GM19328 (cell line): ENCODE measurements at regions not wholly inside any gene's neighbourhood (a gene's known extent, or its start where the extent isn't known, plus 50 kb on each side); places are given as distances from the start of the nearest gene placed in this dataset.

Experiments
- ATAC-seq: cut with Tn5 transposase; IDR thresholded peaks from one replicate; pipeline ENCODE4 v1.9.1; 2021; ENCODE audit warnings: mild to moderate bottlenecking, moderate library complexity; ENCODE audit not compliant: unreplicated experiment

DNA sequence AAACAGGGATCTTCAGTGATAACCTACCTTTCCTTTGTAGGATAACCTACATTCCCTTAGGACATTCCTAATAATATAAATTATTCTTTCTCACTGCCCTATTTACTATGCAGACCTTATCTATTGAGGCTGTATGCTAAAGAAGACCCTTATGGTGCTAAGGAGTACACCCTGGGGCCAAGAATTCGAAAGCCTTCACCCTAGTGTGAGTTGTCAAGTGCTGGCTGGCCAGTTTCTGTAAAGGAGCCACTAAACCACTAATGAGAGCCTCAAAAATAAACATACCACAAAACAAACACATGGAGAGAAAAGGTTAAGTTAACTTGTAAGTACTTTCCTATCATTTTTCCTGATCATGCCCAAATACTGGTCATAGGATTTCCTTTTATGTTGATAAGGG lies 315.0 kb upstream of the CAMK1G start:
- no peak for ATAC-seq

DNA sequence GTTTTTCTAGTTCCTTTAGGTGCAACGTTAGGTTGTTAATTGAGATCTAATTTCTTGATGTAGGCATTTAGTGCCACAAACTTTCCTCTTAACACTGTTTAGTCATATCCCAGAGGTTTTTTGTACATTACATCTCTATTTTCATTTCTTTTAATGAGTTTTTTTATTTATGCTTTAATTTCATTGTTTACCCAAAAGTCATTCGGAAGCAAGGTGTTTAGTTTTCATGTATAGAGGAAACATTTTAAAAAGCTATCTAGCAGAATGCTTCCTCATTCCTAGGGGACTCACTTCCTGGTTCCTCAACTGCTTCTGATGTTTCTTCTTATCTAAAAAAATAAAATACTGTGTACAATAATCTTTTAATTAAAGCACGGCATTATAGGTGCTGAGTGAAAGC lies 307.2 kb upstream of the CAMK1G start:
- ATAC-seq = no peak

DNA sequence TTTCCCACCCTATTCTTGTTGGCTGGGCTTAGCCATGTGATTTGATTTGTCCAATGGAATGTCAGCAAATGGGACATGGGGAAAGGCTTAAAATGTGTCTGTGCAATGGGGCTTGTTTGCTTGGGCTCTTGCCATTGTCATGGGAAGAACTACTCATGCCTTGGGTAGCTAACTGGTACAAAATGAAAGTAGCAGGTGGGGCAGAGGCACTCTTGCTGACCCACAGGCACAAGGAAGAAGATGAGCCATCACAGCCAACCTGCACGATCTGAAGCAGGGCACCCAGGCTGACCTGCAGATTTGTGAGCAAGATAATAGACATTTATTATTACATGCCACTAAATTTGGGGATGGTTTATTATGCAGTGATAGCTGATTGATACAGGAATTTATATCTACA lies 305.9 kb upstream of the CAMK1G start:
- ATAC-seq = no peak

DNA sequence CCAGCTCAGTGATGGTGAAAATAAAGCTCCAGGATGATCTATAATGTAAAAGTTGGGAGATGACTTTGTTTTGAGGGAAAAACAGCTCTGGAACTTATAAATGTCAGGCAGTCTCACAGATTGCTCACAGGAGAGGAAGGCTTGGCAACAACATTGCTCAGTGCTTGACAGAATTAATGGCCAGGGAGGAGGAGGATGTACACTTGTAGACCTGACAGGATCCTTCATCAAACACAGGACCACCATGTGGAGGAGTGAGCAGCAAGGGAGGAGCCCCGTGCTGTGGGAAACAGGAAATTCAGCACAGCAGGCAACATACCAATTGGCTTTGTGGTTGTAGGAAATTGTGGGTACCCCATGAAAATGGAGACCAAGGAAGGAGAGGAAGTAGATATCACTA lies 291.8 kb upstream of the CAMK1G start:
- no peak for ATAC-seq

DNA sequence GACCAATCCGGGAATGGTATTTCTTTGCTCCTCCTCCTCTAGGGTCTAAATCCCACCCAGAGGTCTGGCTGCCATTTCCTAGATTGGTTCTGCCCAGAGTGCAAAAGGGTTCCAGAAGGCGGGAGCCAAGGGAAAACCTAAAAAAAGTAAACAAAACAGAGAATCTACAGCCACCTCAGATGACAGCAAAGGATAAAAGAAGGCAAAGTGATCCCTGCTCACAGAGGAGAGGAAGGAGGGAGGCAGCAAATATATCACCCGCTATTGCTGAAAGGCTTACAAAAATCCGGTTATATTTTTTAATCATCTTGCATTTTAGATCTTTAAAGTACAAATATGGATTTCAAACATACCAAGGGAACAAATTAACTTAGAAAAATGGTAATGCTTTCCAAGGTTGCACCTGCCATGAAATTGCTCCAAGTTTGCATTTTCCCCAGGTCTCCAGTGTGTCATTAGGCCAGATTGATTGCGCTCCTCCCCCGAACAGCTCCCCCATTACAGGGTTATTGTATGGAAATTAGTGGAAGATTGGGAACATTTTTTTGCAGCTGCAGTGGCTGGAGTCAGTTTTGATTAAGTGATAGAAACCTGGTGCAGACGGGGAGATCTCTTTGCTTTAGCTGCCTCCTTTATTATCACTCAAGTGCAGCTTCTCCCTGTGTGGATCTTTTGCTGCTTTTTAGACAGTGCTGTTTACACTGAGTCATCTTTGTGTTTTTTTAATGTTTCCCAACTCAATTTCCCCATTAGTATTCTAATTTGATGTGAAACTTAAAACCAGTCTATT lies 280.5 kb upstream of the CAMK1G start:
- no peak for ATAC-seq

DNA sequence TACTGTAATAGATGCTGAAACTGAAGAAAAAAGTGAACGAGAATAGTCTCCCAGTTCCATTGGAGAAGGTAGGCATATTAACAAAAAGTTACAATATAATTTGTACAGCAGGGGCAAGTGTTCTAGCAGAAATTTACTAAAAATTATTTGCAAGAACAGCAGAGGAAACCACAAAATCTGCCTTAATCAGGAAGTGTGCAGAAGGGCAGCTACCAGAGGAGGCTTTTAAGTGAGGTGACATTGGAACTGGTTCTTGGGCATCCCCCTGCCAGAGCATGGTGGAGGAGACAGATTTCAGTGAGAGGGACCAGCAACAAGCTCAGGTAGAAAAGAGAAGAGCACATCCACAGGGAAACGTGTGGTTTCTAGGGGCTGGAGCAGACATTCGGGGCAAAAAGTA lies 279.3 kb upstream of the CAMK1G start:
- no peak for ATAC-seq

DNA sequence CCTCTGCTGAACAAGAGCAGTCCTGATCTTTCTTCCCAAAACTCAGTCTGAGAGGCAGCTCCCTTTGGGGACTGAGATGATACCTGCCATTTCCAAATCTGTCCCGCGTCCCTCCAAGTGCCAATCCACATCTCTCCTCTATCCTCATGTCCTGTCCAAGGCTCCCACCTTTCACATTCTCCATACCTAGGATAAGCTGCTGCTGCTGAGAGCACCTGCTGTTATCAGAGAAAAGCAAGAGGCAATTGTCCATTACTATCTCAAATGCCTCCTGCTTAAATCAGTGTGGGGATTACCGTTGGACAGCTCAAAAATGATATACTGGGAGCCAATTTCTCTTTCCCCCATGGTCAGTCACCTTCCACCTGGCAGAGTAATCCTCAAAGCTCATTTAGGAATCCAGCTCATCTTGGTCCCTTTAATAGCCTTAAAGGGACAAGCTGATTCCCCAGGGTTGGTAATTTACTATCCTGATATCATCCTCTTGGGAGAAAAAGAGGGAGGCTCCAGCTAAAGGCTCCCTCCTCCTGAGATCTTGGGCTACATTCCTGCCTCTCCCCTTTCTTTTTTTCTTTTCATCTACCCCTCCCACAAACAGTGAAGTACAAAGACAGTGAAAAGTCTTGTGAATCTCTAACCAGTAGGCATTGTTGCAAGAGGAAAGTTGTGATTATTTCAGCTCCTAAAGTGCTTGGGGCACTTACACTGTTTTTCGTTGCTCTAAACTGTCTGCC lies 278.1 kb upstream of the CAMK1G start:
- ATAC-seq = no peak

DNA sequence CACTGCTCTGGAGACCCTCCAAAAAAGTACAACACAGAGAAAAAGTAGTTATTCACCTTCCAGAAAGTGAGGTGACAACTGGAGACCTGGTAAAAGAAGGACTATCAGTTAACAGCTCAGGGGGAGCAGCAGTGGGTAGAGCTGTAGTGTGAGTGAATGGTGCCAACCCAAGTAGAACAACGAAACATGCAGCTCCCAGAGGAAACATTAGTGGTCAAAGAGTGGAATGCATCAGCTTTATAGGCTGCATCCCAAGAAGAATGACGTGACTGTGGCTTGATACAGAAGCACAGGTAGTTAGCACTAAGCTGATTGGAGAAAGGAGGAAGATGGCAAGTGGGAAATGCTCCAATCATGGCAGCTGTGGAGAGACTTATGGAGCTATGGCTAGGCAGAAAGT lies 275.7 kb upstream of the CAMK1G start:
- no peak for ATAC-seq

DNA sequence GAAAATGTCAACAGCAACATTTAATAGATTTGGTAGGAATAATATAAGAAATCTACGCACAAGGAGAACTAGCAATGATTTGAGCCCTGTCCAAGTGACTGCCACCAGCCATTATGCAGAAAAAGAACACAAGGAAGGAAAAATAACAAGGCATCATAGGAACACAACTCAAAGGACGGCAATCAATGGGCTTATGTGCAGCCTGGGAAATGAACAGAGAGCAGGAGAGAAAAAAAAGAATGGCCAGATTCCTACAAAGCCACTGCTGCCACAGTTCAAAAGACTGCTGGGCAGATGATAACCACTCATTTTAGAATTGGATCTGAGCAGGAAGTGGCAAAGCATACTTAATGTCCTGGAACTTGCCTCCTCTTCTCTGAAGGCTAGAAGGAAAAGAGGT lies 274.3 kb upstream of the CAMK1G start:
- no peak for ATAC-seq

DNA sequence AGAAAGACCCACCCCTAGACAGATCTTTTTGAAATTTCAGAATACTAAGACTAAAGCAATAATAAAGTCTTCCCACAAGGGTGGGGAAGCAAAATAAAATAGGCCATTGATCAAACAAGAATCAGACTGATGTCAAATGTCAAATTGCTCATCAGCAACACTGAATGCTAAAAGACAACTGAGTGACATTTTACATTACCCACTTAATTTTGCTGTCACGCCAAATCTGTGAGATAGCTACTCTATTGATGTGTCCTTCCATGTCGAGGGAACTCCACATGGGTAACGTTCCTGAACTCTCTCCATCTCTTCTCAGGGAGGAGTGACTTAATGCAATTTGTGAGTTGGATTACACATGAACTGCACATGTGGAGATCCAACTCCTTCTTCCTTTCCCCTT lies 271.7 kb upstream of the CAMK1G start:
- no peak for ATAC-seq

DNA sequence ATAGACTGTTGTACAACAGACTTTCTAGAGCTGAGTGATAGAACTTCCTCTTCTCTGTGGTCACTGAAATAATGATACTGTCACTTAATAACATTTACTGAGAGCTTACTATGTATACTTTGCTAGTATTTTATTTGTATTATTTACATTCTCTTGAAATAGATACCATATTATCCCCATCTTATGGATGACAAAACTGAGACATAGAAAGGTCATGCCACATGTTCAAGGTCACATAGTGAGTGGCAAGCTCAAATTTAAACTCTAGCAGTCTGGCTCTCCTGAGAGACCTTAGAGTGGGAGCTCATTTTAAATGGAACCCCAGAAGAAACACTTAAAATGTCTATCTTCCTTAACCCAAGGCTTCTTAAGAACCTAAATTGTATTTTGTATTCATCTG lies 266.6 kb upstream of the CAMK1G start:
- no peak for ATAC-seq

DNA sequence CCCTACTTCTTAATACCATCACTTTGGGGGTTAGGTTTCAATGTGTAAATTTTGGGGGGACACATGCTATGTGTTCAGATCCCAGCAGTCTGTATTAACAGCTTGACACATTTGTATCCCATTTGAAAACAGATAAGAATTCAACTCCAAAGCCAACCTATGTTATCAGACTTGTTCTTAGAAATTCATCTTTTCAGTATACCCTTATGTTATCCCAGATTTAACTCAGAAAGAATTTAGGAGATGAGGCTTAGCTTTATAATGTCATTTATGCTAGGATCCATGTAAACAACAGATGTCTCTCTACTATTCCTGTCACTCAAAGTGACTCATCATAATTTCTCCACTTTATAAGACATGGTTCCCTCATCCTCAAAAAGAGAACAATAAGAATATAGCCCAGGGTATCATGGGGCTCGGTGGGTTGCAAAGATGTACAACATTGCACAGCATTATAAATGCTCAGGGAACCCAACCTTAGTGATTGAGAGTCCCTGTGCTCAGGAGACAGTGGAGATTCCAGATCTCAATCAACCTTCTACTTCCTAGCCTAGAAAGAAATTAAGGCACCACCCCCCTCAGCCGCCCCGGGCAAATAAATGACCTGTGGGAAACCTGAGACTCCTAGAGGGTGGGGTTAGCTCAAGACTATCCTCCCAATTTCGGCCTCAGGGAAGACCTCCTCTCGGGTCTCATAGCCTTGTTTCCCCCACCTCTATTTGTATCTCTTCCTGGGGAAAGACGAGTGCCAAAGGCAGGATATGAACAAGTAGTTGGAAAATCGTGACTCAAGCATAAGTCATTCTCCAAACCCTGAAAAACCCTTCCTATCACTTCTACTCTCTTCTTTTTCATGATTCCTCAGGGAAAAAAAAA lies 265.1 kb upstream of the CAMK1G start:
- no peak for ATAC-seq

DNA sequence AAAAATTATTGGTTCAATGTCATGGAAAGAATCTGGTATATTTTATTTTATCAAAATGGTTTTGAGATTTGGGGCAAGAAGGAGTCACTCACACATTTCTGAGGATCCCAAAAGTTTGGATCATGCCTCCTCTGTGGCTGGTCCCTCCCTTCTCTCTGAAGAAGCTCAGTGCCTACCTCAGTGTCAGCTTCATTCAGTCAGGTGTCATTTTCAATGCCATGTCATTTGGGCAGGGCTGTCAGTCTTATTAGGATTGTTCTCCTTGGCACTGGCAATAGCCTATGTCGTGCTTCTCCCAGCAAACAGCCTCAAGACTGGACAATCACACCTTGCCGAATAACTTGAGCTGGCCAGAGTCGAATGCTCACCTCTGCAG lies 264.5 kb upstream of the CAMK1G start:
- ATAC-seq = no peak

DNA sequence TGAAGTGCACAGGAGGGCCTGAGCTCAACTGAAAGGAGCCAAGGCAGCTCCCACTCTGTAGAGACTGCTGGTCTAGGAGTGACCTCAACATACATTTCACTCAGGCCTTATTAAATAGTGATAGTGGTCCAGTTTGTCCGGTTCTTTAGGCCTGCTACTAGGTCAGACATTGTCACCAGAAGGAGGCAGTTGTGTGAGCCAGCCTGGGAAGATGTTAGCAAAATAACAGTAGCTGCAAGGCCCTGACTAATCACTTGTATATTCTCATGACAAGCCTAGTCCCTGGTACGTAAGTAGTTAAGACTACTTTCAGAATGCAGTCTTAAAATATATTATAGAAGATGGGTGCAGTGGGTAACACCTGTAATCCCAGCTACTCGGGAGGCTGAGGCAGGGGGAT lies 264.0 kb upstream of the CAMK1G start:
- ATAC-seq = no peak

DNA sequence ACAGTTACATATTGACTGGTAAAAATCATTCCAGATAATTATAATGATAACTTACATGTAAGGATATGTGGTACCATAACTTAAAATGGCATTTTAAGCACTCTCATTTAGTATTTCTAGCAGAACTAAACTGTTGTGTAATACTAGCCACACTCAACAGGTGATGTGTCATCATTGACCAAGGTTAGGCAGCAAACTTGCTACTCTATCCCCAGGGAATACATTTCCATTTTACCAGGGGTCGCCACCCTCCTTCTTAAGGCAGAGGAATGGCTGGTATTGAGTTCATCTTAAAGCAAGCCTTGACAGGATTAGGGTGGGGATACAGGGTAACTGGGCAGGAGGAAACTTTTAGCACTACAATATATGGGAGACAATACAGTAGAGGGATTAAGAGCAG lies 259.8 kb upstream of the CAMK1G start:
- ATAC-seq = no peak

DNA sequence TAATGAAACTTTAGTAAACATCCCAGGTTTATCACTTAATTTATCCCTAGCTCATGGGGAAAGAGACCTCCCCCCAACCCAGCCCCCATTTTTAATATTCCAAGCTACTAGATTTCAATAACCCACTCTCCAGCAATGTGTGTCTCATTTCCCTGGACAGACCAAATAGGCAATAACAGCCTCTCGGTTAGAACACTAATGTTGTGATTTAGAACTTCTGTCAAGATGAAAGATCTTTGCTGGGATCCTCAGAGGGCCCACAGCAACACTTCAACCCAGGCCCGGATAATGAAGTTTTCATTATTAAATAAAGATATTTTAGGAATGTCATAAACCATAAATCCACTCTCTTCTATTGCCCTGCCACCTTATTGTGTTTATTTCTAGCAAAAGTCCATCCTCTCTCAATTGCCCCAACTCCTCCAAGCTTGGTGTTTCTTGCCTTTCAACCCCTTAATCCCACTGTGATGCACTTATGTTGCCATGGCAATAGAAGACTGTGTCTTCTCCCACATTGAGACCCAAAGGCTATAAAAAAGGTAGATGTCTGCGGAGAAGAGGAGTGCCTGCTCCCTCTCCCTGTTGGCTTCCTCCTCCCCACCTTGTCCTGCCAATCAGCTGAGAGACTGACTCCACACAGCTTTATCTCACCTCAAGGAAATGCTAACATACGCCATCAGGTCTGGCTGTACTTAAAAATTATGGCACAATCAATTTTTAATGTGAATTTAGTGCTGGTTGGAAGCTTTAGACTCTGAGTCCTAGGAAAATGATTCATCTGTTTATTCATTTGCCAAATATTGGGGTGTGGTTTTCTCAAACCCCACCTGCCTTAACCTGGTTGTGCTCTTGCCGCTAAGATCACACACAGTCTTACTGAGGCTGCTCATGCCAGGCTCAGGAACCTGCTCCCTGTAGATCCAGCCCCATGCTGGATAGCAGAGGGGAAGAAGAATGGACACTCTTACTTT lies 258.3 kb upstream of the CAMK1G start:
- ATAC-seq = no peak

DNA sequence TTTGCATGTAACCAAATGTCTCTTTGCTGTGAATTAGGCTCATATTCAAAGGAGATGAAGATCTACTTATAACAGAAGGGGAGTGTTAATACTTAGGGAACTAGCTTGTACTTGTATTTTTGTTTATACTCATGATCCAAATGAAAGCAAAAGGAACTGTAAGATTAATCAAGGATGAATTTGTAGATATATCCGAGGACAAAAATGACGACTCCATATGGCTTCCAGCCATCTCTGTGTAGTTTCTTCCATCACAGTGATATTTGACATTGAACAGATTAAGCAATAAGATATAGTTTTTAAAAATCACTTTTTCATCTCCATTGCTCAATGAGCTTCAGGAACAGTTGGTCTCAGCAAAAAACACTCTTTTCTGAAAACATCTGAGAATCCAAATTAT lies 257.4 kb upstream of the CAMK1G start:
- no peak for ATAC-seq

DNA sequence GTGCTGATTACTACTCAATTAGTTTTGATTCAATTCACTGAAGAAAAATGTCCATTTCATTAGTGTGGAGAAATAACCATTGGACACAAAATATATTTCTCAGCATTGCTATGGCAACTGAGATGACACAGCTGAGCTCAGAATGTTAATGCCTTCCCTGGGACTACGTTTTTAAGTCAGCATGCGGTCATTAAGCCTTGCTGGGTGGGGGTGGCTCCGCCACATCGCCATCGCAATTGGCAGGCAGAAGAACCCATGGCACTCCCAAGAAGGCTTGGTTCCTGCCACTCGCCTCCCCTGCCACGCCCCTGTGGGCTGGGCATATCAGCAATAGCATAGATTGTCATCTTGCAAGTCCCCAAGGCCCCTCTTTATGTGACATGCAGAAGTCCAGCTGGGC lies 256.7 kb upstream of the CAMK1G start:
- ATAC-seq = no peak

DNA sequence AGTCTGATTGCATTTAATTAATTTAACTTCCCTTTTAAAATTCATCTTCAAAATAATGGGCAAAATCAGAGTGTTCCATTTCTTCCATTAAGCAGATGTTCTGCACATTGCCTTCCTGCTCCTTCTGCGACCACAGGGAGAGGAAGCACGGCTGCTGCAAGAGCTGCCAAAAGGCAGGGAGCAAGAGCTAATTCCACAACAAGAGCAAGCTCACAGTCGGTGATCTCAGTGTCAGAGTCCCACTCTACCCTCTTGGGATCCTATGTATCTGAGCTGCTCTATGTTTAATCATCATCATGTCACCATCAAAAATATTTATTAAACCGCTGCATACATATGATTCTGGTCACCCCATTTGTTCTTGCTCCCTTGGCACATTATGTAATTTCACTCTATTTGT lies 255.3 kb upstream of the CAMK1G start:
- no peak for ATAC-seq

DNA sequence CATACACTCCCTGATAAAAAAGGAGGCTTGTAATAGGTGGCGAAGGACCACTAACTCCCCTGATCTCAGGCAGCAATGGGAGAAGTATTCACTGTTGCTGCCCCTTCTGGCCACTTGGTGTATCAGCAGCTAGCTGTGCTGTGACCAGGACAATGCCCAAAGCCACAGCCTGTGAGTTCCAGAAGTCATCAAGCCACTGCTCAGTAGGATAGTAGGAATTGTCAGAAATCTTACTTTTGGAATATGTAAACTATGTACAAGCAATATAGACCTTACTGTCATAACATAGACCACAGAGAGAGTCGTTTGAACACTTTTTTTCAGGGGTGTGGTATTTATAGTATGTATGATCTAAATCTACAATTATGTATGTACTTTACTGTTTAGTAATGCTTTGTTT lies 248.3 kb upstream of the CAMK1G start:
- peak; percentile 95 for ATAC-seq

DNA sequence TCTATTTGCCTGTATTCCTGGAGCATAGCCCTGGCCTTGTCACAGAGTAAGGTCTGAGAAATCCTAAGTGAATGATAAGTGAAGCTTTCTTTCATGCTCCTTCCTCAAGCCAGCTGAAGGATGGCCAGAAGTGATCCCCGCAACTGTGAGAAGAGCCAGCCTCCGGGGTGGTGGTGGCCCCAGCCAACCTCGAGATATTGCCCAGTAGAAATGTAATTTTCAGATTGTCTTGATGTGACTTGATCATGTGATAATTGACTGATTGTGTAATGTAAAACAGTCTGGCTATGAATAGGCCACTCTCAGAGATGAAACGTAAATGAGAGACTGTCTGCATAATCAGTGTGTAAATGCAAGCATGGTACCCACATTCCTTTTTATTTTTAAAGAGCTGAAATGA lies 242.4 kb upstream of the CAMK1G start:
- ATAC-seq = no peak
